GM10248 (cell line): ENCODE measurements at regions not wholly inside any gene's neighbourhood (a gene's known extent, or its start where the extent isn't known, plus 50 kb on each side); places are given as distances from the start of the nearest gene placed in this dataset.

ENCODE experiments used
- CTCF ChIA-PET: fragments of 300-600 bp; sonication (Branson Sonifier 250); formaldehyde crosslinking; extraction: SDS; loops from one replicate; lab custom pipeline; 2021; ENCODE audit warnings: antibody characterized with exemption; lab: Yijun Ruan, JAX
- POLR2A ChIA-PET: fragments of 350-650 bp; sonication (Branson Sonifier 250); formaldehyde crosslinking; extraction: SDS; loops from one replicate; lab custom pipeline; 2020; ENCODE audit warnings: antibody characterized with exemption; lab: Yijun Ruan, JAX
- DNase-seq: peaks from one replicate; pipeline ENCODE4 v3.0.0; 2012; ENCODE audit errors: extremely low spot score
- TF ChIP-seq, protein P1 (sequence below): IDR thresholded peaks from 2 replicates; pipeline ENCODE4 v1.5.1; 2012; ENCODE audit warnings: mild to moderate bottlenecking, low read depth; ENCODE audit errors: extremely low read depth, missing control alignments, control extremely low read depth

- ChIA-PET CTCF (no interaction called here), POLR2A (no interaction called here)
- TF ChIP-seq, protein P1, sequence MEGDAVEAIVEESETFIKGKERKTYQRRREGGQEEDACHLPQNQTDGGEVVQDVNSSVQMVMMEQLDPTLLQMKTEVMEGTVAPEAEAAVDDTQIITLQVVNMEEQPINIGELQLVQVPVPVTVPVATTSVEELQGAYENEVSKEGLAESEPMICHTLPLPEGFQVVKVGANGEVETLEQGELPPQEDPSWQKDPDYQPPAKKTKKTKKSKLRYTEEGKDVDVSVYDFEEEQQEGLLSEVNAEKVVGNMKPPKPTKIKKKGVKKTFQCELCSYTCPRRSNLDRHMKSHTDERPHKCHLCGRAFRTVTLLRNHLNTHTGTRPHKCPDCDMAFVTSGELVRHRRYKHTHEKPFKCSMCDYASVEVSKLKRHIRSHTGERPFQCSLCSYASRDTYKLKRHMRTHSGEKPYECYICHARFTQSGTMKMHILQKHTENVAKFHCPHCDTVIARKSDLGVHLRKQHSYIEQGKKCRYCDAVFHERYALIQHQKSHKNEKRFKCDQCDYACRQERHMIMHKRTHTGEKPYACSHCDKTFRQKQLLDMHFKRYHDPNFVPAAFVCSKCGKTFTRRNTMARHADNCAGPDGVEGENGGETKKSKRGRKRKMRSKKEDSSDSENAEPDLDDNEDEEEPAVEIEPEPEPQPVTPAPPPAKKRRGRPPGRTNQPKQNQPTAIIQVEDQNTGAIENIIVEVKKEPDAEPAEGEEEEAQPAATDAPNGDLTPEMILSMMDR: no peak
- no peak for DNase-seq
Observed at GRCh38 chr9:2354856-2355696, 266.5 kb upstream of the VLDLR start.

GRCh38 chr9:2355697-2355983, 265.9 kb upstream of the VLDLR start:
- ChIA-PET CTCF (no interaction called here), POLR2A (no interaction called here)
- DNase-seq: no peak
- TF ChIP-seq, protein P1: no peak

- TF ChIP-seq, protein P1: no peak
- DNase-seq: no peak
- POLR2A ChIA-PET: no interaction called here
- CTCF ChIA-PET: no interaction called here
Observed at GRCh38 chr9:2356041-2356790, 265.4 kb upstream of the VLDLR start.

GRCh38 chr9:2359891-2360471, 261.6 kb upstream of the VLDLR start:
- TF ChIP-seq, protein P1: no peak
- ChIA-PET CTCF (interaction anchor here (1.1 to 1.3 kb wide), 2 partner anchors 13 to 41 kb away, joined by 3 read pairs; no protein-coding TSS in a partner anchor), POLR2A (no interaction called here)
- no peak for DNase-seq

- ChIA-PET CTCF (no interaction called here), POLR2A (no interaction called here)
- DNase-seq: no peak
- TF ChIP-seq, protein P1: no peak
Observed at GRCh38 chr9:2362150-2362549, 259.4 kb upstream of the VLDLR start.

DNA sequence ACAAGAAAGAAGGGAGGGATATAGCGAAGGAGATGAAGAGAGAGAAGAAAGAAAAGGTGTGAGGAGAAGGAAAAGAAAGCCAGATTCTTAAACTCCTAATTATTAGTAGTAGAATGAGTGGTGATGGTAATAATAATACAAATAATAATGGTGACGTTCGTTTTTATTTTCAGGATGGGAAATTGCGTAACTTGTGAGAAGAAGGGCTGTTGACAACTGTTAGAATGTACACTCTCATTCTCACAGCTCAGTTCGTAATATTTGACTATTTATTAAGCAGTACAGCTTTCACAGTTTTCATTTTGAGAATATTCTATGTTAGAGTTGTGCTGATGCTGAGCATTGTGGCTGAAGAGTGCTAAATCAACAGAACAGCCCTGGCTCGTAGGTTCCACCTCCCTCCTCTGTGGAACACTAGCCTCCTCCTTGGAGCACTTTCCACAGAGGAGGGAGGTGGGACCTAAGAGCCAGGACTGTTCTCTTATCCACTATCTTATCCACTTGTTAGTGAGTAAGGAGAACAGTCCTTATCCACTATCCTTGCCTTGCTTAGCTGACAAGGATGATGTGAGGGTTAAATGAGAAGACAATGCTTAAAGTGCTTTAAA, 258.3 kb upstream of the VLDLR start:
- CTCF ChIA-PET: no interaction called here
- POLR2A ChIA-PET: no interaction called here
- DNase-seq: no peak
- TF ChIP-seq, protein P1: no peak
